Ovary (tissue), 7 donors: ENCODE measurements at regions not wholly inside any gene's neighbourhood (a gene's known extent, or its start where the extent isn't known, plus 50 kb on each side); places are given as distances from the start of the nearest gene placed in this dataset.

ENCODE experiments used
- DNase-seq, 5 donors: peaks; one replicate each; pipeline ENCODE4 v3.0.0-alpha.2; 2019 to 2020
- H3K27ac ChIP-seq, 2 donors: fragments of 200-600 bp; one replicate each; pipeline versions ENCODE4 v1.5.1 to v1.8.0; 2019 to 2022
- H3K27me3 ChIP-seq: fragments of 200-600 bp; one replicate; pipeline ENCODE4 v1.8.0; 2022
- H3K36me3 ChIP-seq: fragments of 200-600 bp; sonication (generic); one replicate; pipeline ENCODE4 v1.5.1; 2019
- H3K4me1 ChIP-seq: one replicate; pipeline ENCODE4 v1.8.1; 2013; ENCODE audit warnings: mild to moderate bottlenecking, moderate library complexity; ENCODE audit not compliant: insufficient read depth
- H3K4me3 ChIP-seq: fragments of 200-600 bp; sonication (generic); one replicate; pipeline ENCODE4 v1.5.1; 2017
- H3K9me3 ChIP-seq, 2 donors: fragments of 200-600 bp in 1 of 2; sonication (generic) in 1 of 2; one replicate each; pipeline versions ENCODE4 v1.5.1 to v1.8.1; 2013 to 2019; ENCODE audit warnings: mild to moderate bottlenecking in 1 of 2, moderate library complexity in 1 of 2
- EP300 ChIP-seq: sonication (generic); formaldehyde crosslinking; IDR thresholded peaks from one replicate; pipeline ENCODE4 v1.6.1; 2017; ENCODE audit warnings: antibody characterized with exemption
- POLR2A ChIP-seq: fragments of 450-650 bp; IDR thresholded peaks from one replicate; pipeline ENCODE4 v1.6.1; 2017; ENCODE audit warnings: antibody characterized with exemption, mild to moderate bottlenecking, moderate library complexity
- WGBS, 3 donors: extraction: QIAGEN DNeasy Blood & Tissue Kit in 1 of 3; methylation state at CpG; one replicate each; pipeline versions ENCODE4 v1.1.5 to v1.1.7; 2013 to 2017; 5-methylcytosine and 5-hydroxymethylcytosine counted together
- intact Hi-C, 4 donors: fragments of 100-400 bp; cut with DNase I; formaldehyde crosslinking; loops; one replicate each; pipeline versions ENCODE4 v1.11.0 to v1.15.1; 2022 to 2023
- TF ChIP-seq, protein P1 (sequence below), 3 donors: fragments of 450-650 bp in 2 of 3; fragments of 200-600 bp in 1 of 3; IDR thresholded peaks; one replicate each; pipeline versions ENCODE4 v1.5.1 to v1.8.0; 2016 to 2022; ENCODE audit warnings: antibody characterized with exemption in 3 of 3, mild to moderate bottlenecking in 1 of 3
- donor health status: DM: no; HTN: no; CAD: no; lungs with moderate emphysema.
- donor health status: DM: no; HTN: no; CAD: no.
- donor health status: Bipolar disorder and iron deficiency.
- donor health status: DM: no; HTN: no; CAD: no.
- donor health status: DM: yes; HTN: yes; CAD: no.

GRCh38 chr3:193879099-193879863 lies 256.7 kb upstream of the HES1 start:
- Histone ChIP-seq H3K27ac (no peak overlapping the region), H3K4me3 (no peak overlapping the region), H3K27me3 (no peaks in the 10 kb centered on the region), H3K36me3 (no peaks in the 10 kb centered on the region), H3K9me3 (no peaks in the 10 kb centered on the region), H3K4me1 (peaks cover 5% of the 10 kb centered on the region)
- DNase-seq = no peak
- 81 to 84% (median 83%) methylated on average over 13 of the region's 13 CpGs for WGBS, 3 donors
- intact Hi-C loops = no loop called here
- TF ChIP-seq EP300 = no peak
- TF ChIP-seq, protein P1, sequence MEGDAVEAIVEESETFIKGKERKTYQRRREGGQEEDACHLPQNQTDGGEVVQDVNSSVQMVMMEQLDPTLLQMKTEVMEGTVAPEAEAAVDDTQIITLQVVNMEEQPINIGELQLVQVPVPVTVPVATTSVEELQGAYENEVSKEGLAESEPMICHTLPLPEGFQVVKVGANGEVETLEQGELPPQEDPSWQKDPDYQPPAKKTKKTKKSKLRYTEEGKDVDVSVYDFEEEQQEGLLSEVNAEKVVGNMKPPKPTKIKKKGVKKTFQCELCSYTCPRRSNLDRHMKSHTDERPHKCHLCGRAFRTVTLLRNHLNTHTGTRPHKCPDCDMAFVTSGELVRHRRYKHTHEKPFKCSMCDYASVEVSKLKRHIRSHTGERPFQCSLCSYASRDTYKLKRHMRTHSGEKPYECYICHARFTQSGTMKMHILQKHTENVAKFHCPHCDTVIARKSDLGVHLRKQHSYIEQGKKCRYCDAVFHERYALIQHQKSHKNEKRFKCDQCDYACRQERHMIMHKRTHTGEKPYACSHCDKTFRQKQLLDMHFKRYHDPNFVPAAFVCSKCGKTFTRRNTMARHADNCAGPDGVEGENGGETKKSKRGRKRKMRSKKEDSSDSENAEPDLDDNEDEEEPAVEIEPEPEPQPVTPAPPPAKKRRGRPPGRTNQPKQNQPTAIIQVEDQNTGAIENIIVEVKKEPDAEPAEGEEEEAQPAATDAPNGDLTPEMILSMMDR (IDR thresholded peaks at IDR 0.05) = no peak

DNA sequence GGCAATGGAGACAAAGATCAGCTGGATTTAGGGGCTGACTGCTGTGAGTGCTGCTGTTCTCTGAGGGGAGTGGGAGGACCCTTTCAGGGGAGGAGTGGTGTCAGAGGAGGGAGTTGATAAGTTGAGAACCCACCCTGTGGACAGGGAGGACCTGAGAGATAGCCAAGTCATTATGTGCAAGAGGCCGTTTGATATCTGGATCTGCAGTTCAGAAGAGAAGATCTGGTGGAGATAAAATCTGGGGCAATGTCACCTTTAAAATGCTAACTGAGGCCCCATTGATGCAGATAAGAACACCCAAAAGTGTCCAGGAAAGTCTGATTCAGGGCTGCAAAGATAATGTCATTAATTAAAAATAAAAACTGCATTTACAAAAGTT lies 256.1 kb upstream of the HES1 start:
- Histone ChIP-seq H3K9me3 (no peaks in the 10 kb centered on the region), H3K27ac (no peak overlapping the region), H3K36me3 (no peaks in the 10 kb centered on the region), H3K4me3 (no peak overlapping the region), H3K4me1 (peaks cover 5% of the 10 kb centered on the region), H3K27me3 (no peaks in the 10 kb centered on the region)
- WGBS, 3 donors = 52 to 76% (median 55%) methylated on average over 1 of the region's 1 CpG
- TF ChIP-seq POLR2A (no peak), EP300 (no peak)
- TF ChIP-seq, protein P1 (IDR thresholded peaks at IDR 0.05) = no peak
- DNase-seq = no peak
- intact Hi-C loops = no loop called here

DNA sequence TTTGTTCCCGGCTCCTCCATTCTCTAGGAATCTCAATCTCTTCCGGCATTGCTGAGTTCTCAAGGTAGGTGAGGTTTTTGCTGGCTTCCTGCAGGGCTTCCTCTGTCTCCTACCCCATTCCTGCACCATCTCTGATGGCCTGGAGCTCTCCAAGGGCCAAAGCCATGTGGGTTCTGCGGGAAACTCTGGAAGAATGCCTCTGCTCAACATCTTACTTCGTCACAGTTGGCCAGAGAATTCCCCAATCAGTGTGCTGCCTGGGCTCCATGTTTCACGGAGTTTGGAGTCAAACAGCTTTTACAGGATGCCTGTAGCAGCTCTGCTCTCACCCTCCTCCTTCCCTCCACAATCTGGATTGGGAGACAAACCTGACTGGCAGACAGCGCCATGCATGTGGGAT lies 253.9 kb upstream of the HES1 start:
- Histone ChIP-seq H3K4me3 (no peak overlapping the region), H3K36me3 (no peaks in the 10 kb centered on the region), H3K27me3 (no peaks in the 10 kb centered on the region), H3K9me3 (no peaks in the 10 kb centered on the region), H3K4me1 (peaks cover 5% of the 10 kb centered on the region), H3K27ac (no peak overlapping the region)
- TF ChIP-seq POLR2A (no peak), EP300 (no peak)
- TF ChIP-seq, protein P1 (IDR thresholded peaks at IDR 0.05) = no peak
- no peak for DNase-seq
- intact Hi-C loops = no loop called here
- WGBS, 3 donors = 96 to 98% (median 98%) methylated on average over 6 of the region's 6 CpGs

- no peak for DNase-seq
- TF ChIP-seq, protein P1 (IDR thresholded peaks at IDR 0.05) = no peak
- no peak for TF ChIP-seq POLR2A
- no peak for TF ChIP-seq EP300
- no peaks in the 10 kb centered on the region for H3K27me3 ChIP-seq
- peaks cover 5% of the 10 kb centered on the region for H3K4me1 ChIP-seq
- H3K27ac ChIP-seq = no peak overlapping the region
- WGBS, 3 donors = 73 to 86% (median 84%) methylated on average over 3 of the region's 3 CpGs
- H3K9me3 ChIP-seq = no peaks in the 10 kb centered on the region
- no peaks in the 10 kb centered on the region for H3K36me3 ChIP-seq
- intact Hi-C loops = no loop called here
- no peak overlapping the region for H3K4me3 ChIP-seq
These were observed 252.4 kb upstream of the HES1 start for GRCh38 chr3:193883551-193883950.
